HCT116 (cell line): ENCODE measurements at regions not wholly inside any gene's neighbourhood (a gene's known extent, or its start where the extent isn't known, plus 50 kb on each side); places are given as distances from the start of the nearest gene placed in this dataset.

Source experiments
- ATAC-seq: fragments of 200-7000 bp; cut with Tn5 transposase; 2 replicates; pipeline ENCODE4 v1.9.1; 2020; ENCODE audit warnings: mild to moderate bottlenecking, moderate library complexity
- BruUV-seq: library from RNA; stranded (reverse); fragments of 400-500 nt; replicated peaks from 2 replicates; lab custom pipeline; 2021; lab: Mats Ljungman, UMichigan
- CTCF ChIA-PET: fragments of 300-600 bp; sonication (Branson Sonifier 250); formaldehyde crosslinking; loops from one replicate; lab custom pipeline; 2021; ENCODE audit warnings: antibody characterized with exemption; lab: Charles Lee
- POLR2A ChIA-PET: fragments of 300-600, 350-600 bp; sonication (Branson Sonifier 250); formaldehyde crosslinking; loops from one replicate; lab custom pipeline; 2021; ENCODE audit warnings: antibody characterized with exemption; lab: Charles Lee
- RAD21 ChIA-PET, 2 experiments: fragments of 300-600 bp; sonication (Branson Sonifier 250); formaldehyde crosslinking; loops; one replicate each; lab custom pipeline; 2023; ENCODE audit warnings: low total read pairs in 2 of 2; ENCODE audit not compliant: uncharacterized antibody in 2 of 2, unreplicated experiment in 2 of 2, low non-redundant PET in 1 of 2; lab: Charles Lee
- DNase-seq: peaks from one replicate; pipeline ENCODE4 v3.0.0-alpha.2; 2010; ENCODE audit warnings: low read depth, low spot score
- H2AFZ ChIP-seq: fragments of 200-600 bp; shearing (Covaris generic), sonication (generic); 2 replicates; pipeline ENCODE4 v1.6.1; 2017; ENCODE audit warnings: low read depth, mixed run types, mixed read lengths, antibody characterized with exemption, low read length; ENCODE audit not compliant: poor library complexity, severe bottlenecking
- H3K27ac ChIP-seq: 2 replicates; pipeline ENCODE4 v1.5.1; 2012; ENCODE audit warnings: low read depth, low read length
- H3K27me3 ChIP-seq: fragments of 200-600 bp; sonication (generic); 2 replicates; pipeline ENCODE4 v1.6.1; 2016; ENCODE audit warnings: mixed run types, low read length, mixed read lengths; ENCODE audit not compliant: insufficient read depth
- H3K36me3 ChIP-seq, 2 experiments: fragments of 200-500 bp in 1 of 2; fragments of 200-600 bp in 1 of 2; sonication (Bioruptor generic) in 1 of 2; sonication (generic) in 1 of 2; 2 replicates each; pipeline versions ENCODE4 v1.5.1 to v1.6.1; 2014 to 2016; ENCODE audit warnings: low read length in 2 of 2, inconsistent platforms in 1 of 2, mixed read lengths in 1 of 2, mixed run types in 1 of 2; ENCODE audit not compliant: insufficient read depth in 2 of 2, control insufficient read depth in 1 of 2
- H3K4me1 ChIP-seq, 2 experiments: fragments of 200-600 bp in 1 of 2; sonication (generic) in 1 of 2; 2 replicates each; pipeline versions ENCODE4 v1.5.1 to v1.6.1; 2012 to 2017; ENCODE audit warnings: low read length in 2 of 2, inconsistent platforms in 1 of 2, mild to moderate bottlenecking in 1 of 2, mixed read lengths in 1 of 2, mixed run types in 1 of 2, moderate library complexity in 1 of 2; ENCODE audit not compliant: insufficient read depth in 2 of 2, control insufficient read depth in 1 of 2
- H3K4me2 ChIP-seq: fragments of 200-600 bp; sonication (generic); 2 replicates; pipeline ENCODE4 v1.6.1; 2017; ENCODE audit warnings: mixed run types, low read length, mixed read lengths
- H3K4me3 ChIP-seq, 2 experiments: fragments of 200-600 bp in 1 of 2; sonication (generic) in 1 of 2; replicated peaks in 1 of 2; 2 replicates each; pipeline ENCODE4 v1.5.1; 2011 to 2016; ENCODE audit warnings: low read length in 2 of 2, control low read depth in 1 of 2, low read depth in 1 of 2, mild to moderate bottlenecking in 1 of 2, mixed read lengths in 1 of 2, mixed run types in 1 of 2
- H3K79me2 ChIP-seq: fragments of 200-600 bp; sonication (generic); 2 replicates; pipeline ENCODE4 v1.6.1; 2017; ENCODE audit warnings: mild to moderate bottlenecking, mixed run types, low read length, moderate library complexity, mixed read lengths; ENCODE audit not compliant: insufficient read depth
- H3K9ac ChIP-seq: fragments of 200-600 bp; sonication (generic); 2 replicates; pipeline ENCODE4 v1.6.1; 2016; ENCODE audit warnings: low read length, mixed read lengths
- H3K9me2 ChIP-seq: fragments of 200-600 bp; sonication (generic), shearing (Covaris generic); 2 replicates; pipeline ENCODE4 v1.6.1; 2017; ENCODE audit warnings: mixed run types, mild to moderate bottlenecking, moderate library complexity; ENCODE audit not compliant: insufficient read depth
- H3K9me3 ChIP-seq, 2 experiments: fragments of 200-500 bp in 1 of 2; fragments of 200-600 bp in 1 of 2; sonication (Bioruptor generic) in 1 of 2; sonication (generic) in 1 of 2; 2 replicates each; pipeline ENCODE4 v1.6.1; 2014 to 2017; ENCODE audit warnings: low read length in 2 of 2, mixed read lengths in 2 of 2, inconsistent platforms in 1 of 2, low read depth in 1 of 2, mild to moderate bottlenecking in 1 of 2, mixed run types in 1 of 2, moderate library complexity in 1 of 2; ENCODE audit not compliant: control insufficient read depth in 1 of 2, insufficient read depth in 1 of 2
- H4K20me1 ChIP-seq: fragments of 200-600 bp; sonication (generic), shearing (Covaris generic); 2 replicates; pipeline ENCODE4 v1.6.1; 2017; ENCODE audit warnings: mixed run types, mild to moderate bottlenecking, moderate library complexity; ENCODE audit not compliant: insufficient read depth
- ATF3 ChIP-seq: IDR thresholded peaks from 2 replicates; pipeline ENCODE4 v1.6.1; 2012
- CBX3 ChIP-seq: IDR thresholded peaks from 2 replicates; pipeline ENCODE4 v1.6.1; 2012; ENCODE audit warnings: low read depth
- CEBPB ChIP-seq: IDR thresholded peaks from 2 replicates; pipeline ENCODE4 v1.6.1; 2012; ENCODE audit warnings: low read depth
- ELF1 ChIP-seq: IDR thresholded peaks from 2 replicates; pipeline ENCODE4 v1.6.1; 2012; ENCODE audit warnings: low read depth, borderline replicate concordance
- EZH2phosphoT487 ChIP-seq: fragments of 200-600 bp; IDR thresholded peaks from 2 replicates; pipeline ENCODE4 v1.6.1; 2018; ENCODE audit warnings: antibody characterized with exemption, borderline replicate concordance
- FOSL1 ChIP-seq: IDR thresholded peaks from 2 replicates; pipeline ENCODE4 v1.6.1; 2012; ENCODE audit warnings: low read depth
- JUND ChIP-seq: IDR thresholded peaks from 2 replicates; pipeline ENCODE4 v1.6.1; 2012
- POLR2AphosphoS5 ChIP-seq: IDR thresholded peaks from 2 replicates; pipeline ENCODE4 v1.6.1; 2011; ENCODE audit warnings: mild to moderate bottlenecking, low read depth, low read length, moderate library complexity
- SP1 ChIP-seq: IDR thresholded peaks from 2 replicates; pipeline ENCODE4 v1.6.1; 2012; ENCODE audit warnings: low read depth
- SRF ChIP-seq: IDR thresholded peaks from 2 replicates; pipeline ENCODE4 v1.6.1; 2012; ENCODE audit warnings: low read depth
- TCF7L2 ChIP-seq: IDR thresholded peaks from 2 replicates; pipeline ENCODE4 v1.7.0; 2011; ENCODE audit warnings: borderline replicate concordance, inconsistent platforms; ENCODE audit not compliant: insufficient read depth, insufficient read length; ENCODE audit errors: extremely low read depth
- ZBTB33 ChIP-seq: IDR thresholded peaks from 2 replicates; pipeline ENCODE4 v1.6.1; 2011; ENCODE audit warnings: mild to moderate bottlenecking, low read length, moderate library complexity; ENCODE audit not compliant: insufficient replicate concordance; ENCODE audit errors: extremely low read depth
- intact Hi-C: fragments of 100-400 bp; cut with micrococcal nuclease; formaldehyde crosslinking; loops from 2 replicates; pipeline ENCODE4 v1.10.0; 2022

GRCh38 chrY:7182591-7182990, 271.0 kb upstream of the AMELY start:
- Histone ChIP-seq H3K79me2 (no peaks in the 10 kb centered on the region), H3K9ac (no peak overlapping the region), H3K9me3 (no peaks in the 10 kb centered on the region)
- RAD21 ChIA-PET, result no interaction called here
- no peak for DNase-seq
- no peak for ATAC-seq
- no peak for TF ChIP-seq SRF
- no peak for TF ChIP-seq TCF7L2
- TF ChIP-seq, all 23 proteins: peak for 0
- CTCF ChIA-PET, result no interaction called here
- Histone ChIP-seq H2AFZ (no peak overlapping the region), H3K4me2 (no peak overlapping the region), H3K36me3 (no peaks in the 10 kb centered on the region), H3K9me2 (no peaks in the 10 kb centered on the region), H3K4me1 (no peaks in the 10 kb centered on the region), H3K27ac (no peak overlapping the region), H4K20me1 (no peaks in the 10 kb centered on the region), H3K4me3 (no peak overlapping the region), H3K27me3 (no peaks in the 10 kb centered on the region)
- POLR2A ChIA-PET, result no interaction called here
- no TSS peak for BruUV-seq
- intact Hi-C loops, result no loop called here

- TF ChIP-seq SP1, result no peak
- RAD21 ChIA-PET, result no interaction called here
- no peaks in the 10 kb centered on the region for H3K9me3 ChIP-seq
Observed at GRCh38 chrY:7177631-7178030, 266.1 kb upstream of the AMELY start.

GRCh38 chrY:7169475-7169874, 257.9 kb upstream of the AMELY start:
- H3K9me3 ChIP-seq, result no peaks in the 10 kb centered on the region
- H3K4me2 ChIP-seq, result no peak overlapping the region
- H2AFZ ChIP-seq, result no peak overlapping the region
- no peaks in the 10 kb centered on the region for H3K36me3 ChIP-seq
- H3K4me3 ChIP-seq, result no peak overlapping the region
- RAD21 ChIA-PET, result no interaction called here
- intact Hi-C loops, result no loop called here
- no peak overlapping the region for H3K9ac ChIP-seq
- POLR2A ChIA-PET, result no interaction called here
- no TSS peak for BruUV-seq
- H3K27ac ChIP-seq, result no peak overlapping the region
- no peaks in the 10 kb centered on the region for H4K20me1 ChIP-seq
- no peaks in the 10 kb centered on the region for H3K79me2 ChIP-seq
- H3K4me1 ChIP-seq, result no peaks in the 10 kb centered on the region
- CTCF ChIA-PET, result no interaction called here
- no peaks in the 10 kb centered on the region for H3K27me3 ChIP-seq
- H3K9me2 ChIP-seq, result no peaks in the 10 kb centered on the region
- DNase-seq (no peak), ATAC-seq (no peak)
- no peak for TF ChIP-seq ELF1
- TF ChIP-seq CEBPB, result no peak
- no peak for TF ChIP-seq ATF3
- TF ChIP-seq JUND, result no peak
- TF ChIP-seq FOSL1, result no peak
- no peak for TF ChIP-seq POLR2AphosphoS5
- TF ChIP-seq ZBTB33, result no peak
- no peak for TF ChIP-seq CBX3
- no peak for TF ChIP-seq EZH2phosphoT487

More at GRCh38 chrY:7177631-7178030, 266.1 kb upstream of the AMELY start:
- no peak overlapping the region for H3K27ac ChIP-seq
- ATAC-seq, result no peak
- H3K4me3 ChIP-seq, result no peak overlapping the region
- no peaks in the 10 kb centered on the region for H3K9me2 ChIP-seq
- no peaks in the 10 kb centered on the region for H3K27me3 ChIP-seq
- no peaks in the 10 kb centered on the region for H3K79me2 ChIP-seq
- DNase-seq, result no peak
- no peaks in the 10 kb centered on the region for H4K20me1 ChIP-seq
- no peaks in the 10 kb centered on the region for H3K4me1 ChIP-seq
- no TSS peak for BruUV-seq
- POLR2A ChIA-PET, result no interaction called here
- H3K9ac ChIP-seq, result no peak overlapping the region
- H3K4me2 ChIP-seq, result no peak overlapping the region
- no peaks in the 10 kb centered on the region for H3K36me3 ChIP-seq
- CTCF ChIA-PET, result no interaction called here
- no peak overlapping the region for H2AFZ ChIP-seq
- intact Hi-C loops, result no loop called here
